ENCODE measurements at regions not wholly inside any gene's neighbourhood (a gene's known extent, or its start where the extent isn't known, plus 50 kb on each side); places are given as distances from the start of the nearest gene placed in this dataset.

GRCh38 chr4:170248029-170248428, 158.3 kb upstream of the AADAT start:
- no peaks in the 10 kb centered on the region for H3K36me3 ChIP-seq (ENCODE audit: control insufficient read depth in 2 of 2, extremely low read depth in 1 of 2, insufficient read depth in 2 of 2, low read length in 2 of 2)

GRCh38 chr4:170247596-170247995, 157.8 kb upstream of the AADAT start:
- peak; percentile 59 for FAIRE-seq
- H2AFZ ChIP-seq (ENCODE audit: control insufficient read depth, low read length) = peak overlapping the region; percentile 56

More at GRCh38 chr4:170248029-170248428, 158.3 kb upstream of the AADAT start:
- H3K4me1 ChIP-seq (ENCODE audit: control insufficient read depth, extremely low read depth, insufficient read depth, low read length) = peaks cover 45% of the 10 kb centered on the region
- dilution Hi-C loops (cut with MboI; ENCODE audit: extremely low pct_ligation_motif_present, low sequenced_read_pairs) = no loop called here
- H3K4me3 ChIP-seq (ENCODE audit: control insufficient read depth in 2 of 3, extremely low read depth in 1 of 3, insufficient read depth in 2 of 3, low read depth in 1 of 3, low read length in 3 of 3) = no peak overlapping the region
- FAIRE-seq = no peak
- no peaks in the 10 kb centered on the region for H4K20me1 ChIP-seq (ENCODE audit: control insufficient read depth, extremely low read depth, insufficient read depth, low read length)
- DNase-seq (ENCODE audit: low read depth, low spot score) = no peak
- no peaks in the 10 kb centered on the region for H3K79me2 ChIP-seq (ENCODE audit: control insufficient read depth, insufficient read depth, low read length)
- no peaks in the 10 kb centered on the region for H3K27me3 ChIP-seq (ENCODE audit: control insufficient read depth, extremely low read depth, insufficient read depth, low read length)
- H2AFZ ChIP-seq (ENCODE audit: control insufficient read depth, low read length) = no peak overlapping the region
- no peaks in the 10 kb centered on the region for H3K9me3 ChIP-seq (ENCODE audit: control insufficient read depth, low read depth, low read length)
- no peak overlapping the region for H3K27ac ChIP-seq (ENCODE audit: control insufficient read depth, insufficient read depth, low read length)
- TF ChIP-seq CTCF (optimal IDR thresholded peaks at IDR 0.05 in 1 of 3, IDR thresholded peaks at IDR 0.05 in 1 of 3, conservative IDR thresholded peaks at IDR 0.05 in 1 of 3; ENCODE audit: extremely low read depth in 1 of 3, insufficient read depth in 2 of 3, low read length in 3 of 3) (no peak), EZH2 (IDR thresholded peaks at IDR 0.05; ENCODE audit: low read length) (no peak)
- no peaks in the 10 kb centered on the region for H3K9me1 ChIP-seq (ENCODE audit: control insufficient read depth, extremely low read depth, insufficient read depth, low read length)
- no peak overlapping the region for H3K9ac ChIP-seq (ENCODE audit: control insufficient read depth, extremely low read depth, insufficient read depth, low read length)
- H3K4me2 ChIP-seq (ENCODE audit: control insufficient read depth, extremely low read depth, insufficient read depth, low read depth, low read length) = no peak overlapping the region

More at GRCh38 chr4:170247596-170247995, 157.8 kb upstream of the AADAT start:
- Histone ChIP-seq H3K27ac (ENCODE audit: control insufficient read depth, insufficient read depth, low read length) (peak overlapping the region; percentile 18), H3K36me3 (ENCODE audit: control insufficient read depth in 2 of 2, extremely low read depth in 1 of 2, insufficient read depth in 2 of 2, low read length in 2 of 2) (no peaks in the 10 kb centered on the region), H3K4me2 (ENCODE audit: control insufficient read depth, extremely low read depth, insufficient read depth, low read depth, low read length) (no peak overlapping the region), H3K9me3 (ENCODE audit: control insufficient read depth, low read depth, low read length) (no peaks in the 10 kb centered on the region), H3K27me3 (ENCODE audit: control insufficient read depth, extremely low read depth, insufficient read depth, low read length) (no peaks in the 10 kb centered on the region), H3K9ac (ENCODE audit: control insufficient read depth, extremely low read depth, insufficient read depth, low read length) (no peak overlapping the region), H4K20me1 (ENCODE audit: control insufficient read depth, extremely low read depth, insufficient read depth, low read length) (no peaks in the 10 kb centered on the region), H3K79me2 (ENCODE audit: control insufficient read depth, insufficient read depth, low read length) (no peaks in the 10 kb centered on the region), H3K4me1 (ENCODE audit: control insufficient read depth, extremely low read depth, insufficient read depth, low read length) (peaks cover 49% of the 10 kb centered on the region), H3K9me1 (ENCODE audit: control insufficient read depth, extremely low read depth, insufficient read depth, low read length) (no peaks in the 10 kb centered on the region), H3K4me3 (ENCODE audit: control insufficient read depth in 2 of 3, extremely low read depth in 1 of 3, insufficient read depth in 2 of 3, low read depth in 1 of 3, low read length in 3 of 3) (no peak overlapping the region)
- DNase-seq (ENCODE audit: low read depth, low spot score) = no peak
- TF ChIP-seq CTCF (optimal IDR thresholded peaks at IDR 0.05 in 1 of 3, IDR thresholded peaks at IDR 0.05 in 1 of 3, conservative IDR thresholded peaks at IDR 0.05 in 1 of 3; ENCODE audit: extremely low read depth in 1 of 3, insufficient read depth in 2 of 3, low read length in 3 of 3) (no peak), EZH2 (IDR thresholded peaks at IDR 0.05; ENCODE audit: low read length) (no peak)
- dilution Hi-C loops (cut with MboI; ENCODE audit: extremely low pct_ligation_motif_present, low sequenced_read_pairs) = no loop called here
